HG02763 (cell line): ENCODE measurements at regions not wholly inside any gene's neighbourhood (a gene's known extent, or its start where the extent isn't known, plus 50 kb on each side); places are given as distances from the start of the nearest gene placed in this dataset.

Source experiments
- ATAC-seq: cut with Tn5 transposase; IDR thresholded peaks from one replicate; pipeline ENCODE4 v1.9.1; 2021; ENCODE audit warnings: mild to moderate bottlenecking, moderate library complexity; ENCODE audit not compliant: unreplicated experiment

DNA sequence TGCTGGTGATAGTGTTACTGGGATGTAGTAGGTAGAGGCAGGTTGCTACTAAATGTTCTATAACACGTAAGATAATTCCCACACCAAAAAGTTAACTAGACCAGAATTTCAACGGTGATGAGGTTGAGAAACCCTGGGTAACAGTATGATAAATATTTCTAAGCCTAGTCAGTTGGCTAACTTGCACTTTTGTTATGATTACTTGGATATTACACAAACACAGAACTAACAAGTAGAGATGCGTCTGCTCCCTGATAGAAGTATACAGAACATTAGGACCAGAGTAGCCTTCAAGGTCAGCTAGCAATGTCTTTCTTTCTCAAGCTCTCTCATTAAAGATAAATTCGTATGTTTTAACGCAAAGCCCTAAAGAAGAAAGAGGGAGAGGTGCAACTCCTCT lies 86.2 kb upstream of the FZD8 start:
- no peak for ATAC-seq

DNA sequence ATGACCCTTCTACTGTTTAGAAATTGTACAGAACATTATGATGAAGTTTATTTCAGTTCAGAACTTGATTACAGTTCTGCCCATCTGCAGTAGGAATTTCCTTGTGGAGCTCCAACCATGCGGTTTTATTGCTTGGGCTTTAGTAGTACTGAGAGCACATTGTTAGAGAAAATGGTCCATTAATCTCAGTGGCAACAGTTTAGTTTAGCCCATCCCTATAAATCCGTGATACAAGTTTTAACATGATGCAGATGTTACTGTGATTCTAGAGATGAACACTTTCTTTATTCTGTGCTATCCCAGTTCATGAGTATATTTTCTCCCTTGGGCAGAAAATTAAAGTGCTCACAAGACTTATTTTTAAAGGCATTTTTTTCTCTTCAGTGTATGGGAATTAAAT lies 84.8 kb upstream of the FZD8 start:
- no peak for ATAC-seq

DNA sequence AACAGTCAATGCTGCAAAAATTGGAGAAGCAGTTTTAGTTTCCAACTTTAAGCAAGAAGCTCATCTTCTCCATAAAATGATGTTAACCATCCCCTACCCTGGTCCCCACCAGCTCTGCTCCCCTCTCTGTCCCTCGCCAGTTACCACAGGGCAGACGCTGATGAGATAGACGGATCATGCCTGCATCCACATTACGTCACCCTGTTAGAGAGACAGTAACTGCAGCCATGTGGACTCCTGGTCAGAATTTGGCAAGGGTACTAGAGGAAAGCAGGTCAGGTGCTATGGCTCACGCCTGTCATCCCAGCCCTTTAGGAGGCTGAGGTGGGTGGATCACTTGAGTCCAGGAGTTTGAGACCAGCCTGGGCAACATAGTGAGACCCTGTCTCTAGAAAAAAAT lies 81.9 kb upstream of the FZD8 start:
- ATAC-seq = no peak

DNA sequence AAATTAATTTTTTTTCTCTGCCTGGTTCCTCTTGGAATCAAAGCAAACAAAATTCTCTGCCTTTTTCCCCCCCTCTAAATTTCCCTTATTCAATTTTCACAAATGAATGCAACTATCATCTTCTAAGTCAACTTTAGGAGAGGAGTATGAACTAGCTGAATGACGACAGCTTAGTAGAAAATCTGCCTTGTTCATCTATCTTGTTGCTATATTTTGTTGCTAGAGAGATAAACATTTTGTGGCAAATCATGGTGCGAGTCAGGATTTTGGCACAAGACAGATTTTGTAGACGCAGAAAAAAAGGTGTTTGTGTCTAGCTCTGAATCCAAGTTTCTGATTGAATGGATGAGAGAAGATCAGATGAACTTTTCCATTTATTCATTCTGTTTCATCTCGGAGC lies 81.0 kb upstream of the FZD8 start:
- ATAC-seq = no peak

DNA sequence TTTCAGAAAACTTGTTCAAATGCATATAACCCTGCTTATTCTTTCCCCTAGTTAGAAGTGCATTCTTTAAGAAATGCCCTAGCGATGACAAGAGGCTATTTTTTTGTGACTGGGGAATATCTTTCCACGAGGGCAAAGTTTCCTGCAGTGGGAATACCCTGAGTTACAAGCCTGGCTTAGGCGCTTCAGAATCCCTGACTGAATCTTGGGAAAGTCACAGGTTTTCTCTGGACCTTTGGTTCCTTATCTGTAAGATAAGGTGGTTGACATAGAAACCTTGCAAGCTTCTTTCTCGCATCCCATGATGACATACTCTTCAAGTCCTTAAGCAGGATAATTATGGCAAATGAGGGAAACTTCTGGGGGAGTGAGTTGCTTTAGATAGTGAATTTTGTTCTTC lies 80.5 kb upstream of the FZD8 start:
- no peak for ATAC-seq

DNA sequence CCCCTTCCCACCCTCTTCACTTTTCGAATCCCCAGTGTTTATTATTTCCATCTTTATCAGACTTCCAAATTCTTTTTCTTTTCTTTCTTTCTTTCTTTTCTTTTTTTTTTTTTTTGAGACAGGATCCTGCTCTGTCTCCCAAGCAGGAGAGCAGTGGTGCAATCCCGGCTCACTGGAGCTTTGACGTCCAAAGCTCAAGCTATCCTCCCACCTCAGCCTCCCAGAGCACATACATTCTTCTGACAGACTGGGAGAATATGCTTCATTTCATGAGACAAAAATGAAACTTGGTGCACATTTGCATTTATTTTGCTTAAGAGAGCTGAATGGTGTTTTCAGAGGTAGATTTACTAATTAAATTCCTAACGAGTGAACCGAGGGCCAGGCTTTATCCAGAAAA lies 80.1 kb upstream of the FZD8 start:
- ATAC-seq = no peak

DNA sequence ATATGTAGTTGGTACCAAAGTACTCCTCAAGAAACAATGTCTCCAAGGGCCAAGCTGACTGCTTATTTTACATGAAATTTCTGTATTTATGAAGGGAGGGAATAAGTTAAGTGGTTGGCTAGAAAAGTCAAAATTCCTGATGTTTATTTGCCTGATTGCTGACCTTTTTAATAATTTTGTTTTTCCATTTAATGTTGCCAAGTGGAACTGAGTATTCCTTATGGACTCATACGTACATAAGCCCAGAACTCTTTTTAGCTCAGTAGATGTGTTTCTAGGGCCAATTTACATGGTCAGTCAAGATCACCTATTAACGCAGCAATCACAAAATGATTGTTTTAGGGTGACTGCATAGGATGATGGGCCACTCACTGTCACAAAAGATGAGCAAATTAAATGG lies 78.3 kb upstream of the FZD8 start:
- ATAC-seq = no peak

DNA sequence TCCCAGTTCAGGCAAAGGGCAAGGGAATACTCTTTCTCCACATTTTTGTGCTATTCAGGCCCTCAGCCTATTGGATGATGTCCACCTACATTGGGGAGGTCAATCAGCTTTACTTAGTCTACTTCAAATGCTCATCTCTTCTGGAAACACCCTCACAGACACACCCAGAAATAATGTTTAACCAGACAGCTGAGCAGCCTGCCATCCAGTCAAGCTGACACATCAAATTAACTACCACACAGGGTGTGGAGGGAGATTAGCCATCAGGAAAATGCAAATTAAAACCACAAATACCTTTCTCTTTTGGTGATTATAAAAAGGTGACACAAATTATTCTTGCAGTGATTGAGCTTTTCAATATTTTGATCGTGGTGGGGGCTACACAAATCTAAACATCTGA lies 74.7 kb upstream of the FZD8 start:
- no peak for ATAC-seq

DNA sequence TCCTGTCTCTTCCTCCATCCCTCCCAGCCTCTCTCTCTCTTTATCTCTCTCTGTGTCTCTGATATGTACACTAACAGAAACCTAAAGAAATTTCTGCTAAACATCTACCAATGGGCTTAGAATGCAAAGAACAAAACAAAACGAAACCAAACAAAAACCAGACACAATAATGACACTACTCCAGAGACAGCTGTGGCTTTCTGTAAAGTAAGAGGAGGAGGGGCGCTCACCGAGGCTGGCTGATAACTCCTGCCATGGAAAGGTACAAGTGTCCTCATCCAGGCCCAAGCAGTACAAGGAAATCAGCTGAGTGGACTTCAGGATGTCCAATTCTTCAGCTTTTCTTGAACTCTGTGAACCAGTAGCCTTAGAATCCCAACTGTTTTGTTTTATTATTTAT lies 70.4 kb upstream of the FZD8 start:
- ATAC-seq = no peak

DNA sequence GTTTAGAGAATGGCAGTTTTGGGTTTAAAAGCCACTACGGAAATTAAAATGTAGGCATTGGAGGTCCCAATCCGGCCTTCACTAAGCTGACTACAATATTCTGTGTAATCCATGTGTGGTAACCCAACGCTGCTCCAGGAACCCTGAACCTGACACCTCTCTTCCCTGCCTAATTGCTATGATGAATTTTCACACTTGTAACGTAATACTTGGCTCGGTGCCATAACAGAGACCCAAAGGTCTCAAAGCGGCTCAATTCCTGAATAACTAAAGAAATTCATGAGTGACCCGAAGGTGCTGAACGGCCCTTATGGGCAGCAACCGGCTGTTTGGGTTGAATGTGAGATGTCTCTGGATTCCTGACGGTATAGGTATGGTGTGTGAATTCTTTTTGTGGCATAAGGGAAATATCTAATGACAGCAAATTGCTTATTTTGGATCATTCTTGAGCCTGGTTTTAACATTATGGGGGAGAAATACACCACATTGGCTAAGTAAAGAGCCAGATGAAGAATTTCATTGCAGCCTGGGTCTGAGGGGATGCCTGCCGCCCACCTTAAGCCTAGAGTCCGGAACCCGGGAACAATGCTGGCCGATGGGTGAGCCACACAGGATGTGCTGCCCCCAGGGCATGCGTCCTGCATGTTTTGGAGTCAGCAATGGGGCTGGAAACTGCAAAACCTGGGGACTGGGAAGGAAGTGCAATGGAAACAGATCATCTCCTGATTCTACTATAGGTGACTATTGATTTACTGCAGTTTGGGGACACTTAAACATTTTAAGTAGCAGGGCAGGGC lies 69.7 kb upstream of the FZD8 start:
- no peak for ATAC-seq

DNA sequence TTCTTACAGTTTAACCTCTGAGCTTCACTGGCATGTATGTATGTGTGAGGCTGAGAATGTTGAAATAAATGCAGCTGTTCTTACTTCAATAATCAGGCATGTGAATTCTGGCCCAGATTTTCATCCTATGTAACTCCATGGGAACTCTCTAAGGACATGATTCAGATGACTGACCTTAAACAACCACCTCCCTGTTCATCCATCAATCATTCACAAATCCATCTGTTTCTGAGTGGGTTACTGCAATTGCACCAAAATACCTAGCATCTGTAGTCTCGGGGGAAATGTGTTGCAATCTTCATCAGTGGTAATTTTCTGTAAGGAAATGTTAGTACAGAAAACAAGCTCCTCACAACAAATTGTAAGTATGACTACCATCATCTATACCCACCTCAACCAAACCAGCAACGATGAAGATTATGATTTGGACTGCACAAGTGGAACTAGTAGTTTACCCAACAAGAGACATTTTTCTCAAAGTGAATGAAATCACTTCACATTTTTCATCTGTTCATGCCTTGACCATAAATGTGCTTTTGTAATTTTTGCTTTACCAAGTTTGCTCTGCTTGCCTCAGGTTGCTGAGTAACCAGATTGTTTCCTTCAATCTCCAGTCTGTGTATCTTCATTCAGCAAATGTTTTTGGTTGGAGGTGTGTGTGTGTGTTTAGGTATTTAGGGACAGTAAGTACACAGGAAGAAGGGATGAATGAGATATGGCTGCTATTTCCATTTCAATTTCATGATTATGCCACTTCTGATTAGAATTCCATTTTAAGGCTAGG lies 65.7 kb upstream of the FZD8 start:
- ATAC-seq = no peak

DNA sequence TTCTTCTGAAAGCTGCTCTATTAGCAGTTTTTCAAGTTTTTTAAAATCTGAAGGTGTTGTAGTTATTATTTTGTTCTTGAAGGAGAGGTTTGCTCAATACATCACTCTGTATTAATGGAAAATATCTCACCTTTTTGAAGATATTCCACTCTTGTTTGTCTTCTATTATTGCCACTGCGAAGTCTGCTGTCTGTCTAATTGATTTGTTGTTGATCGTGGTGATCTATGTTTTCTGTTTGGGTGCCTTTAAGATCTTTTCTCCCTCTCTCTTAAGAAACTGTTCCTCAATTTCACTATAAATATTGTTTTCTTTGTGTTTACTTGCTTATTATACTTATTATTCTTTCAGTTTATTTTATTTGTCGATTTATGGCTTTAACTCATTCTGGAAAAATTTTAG lies 64.9 kb upstream of the FZD8 start:
- ATAC-seq = no peak

DNA sequence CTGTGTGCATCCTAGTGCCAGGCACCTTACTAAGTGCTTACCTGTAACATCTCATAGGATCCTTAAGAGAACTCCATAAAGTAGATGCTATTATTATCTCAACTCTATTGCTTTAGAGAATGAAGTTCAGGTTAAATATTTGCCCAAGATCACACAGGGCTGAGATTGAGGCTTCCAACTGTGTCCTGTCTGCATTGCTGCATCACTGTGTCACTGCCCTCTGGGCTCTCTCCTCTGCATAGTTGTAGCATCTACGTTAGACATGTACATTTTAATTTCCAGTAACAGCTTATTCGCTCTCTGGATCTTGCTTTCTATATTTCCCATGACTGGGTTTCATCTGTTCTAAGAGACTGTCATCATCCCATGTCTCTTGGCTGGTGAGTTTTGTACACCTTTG lies 63.6 kb upstream of the FZD8 start:
- ATAC-seq = no peak

DNA sequence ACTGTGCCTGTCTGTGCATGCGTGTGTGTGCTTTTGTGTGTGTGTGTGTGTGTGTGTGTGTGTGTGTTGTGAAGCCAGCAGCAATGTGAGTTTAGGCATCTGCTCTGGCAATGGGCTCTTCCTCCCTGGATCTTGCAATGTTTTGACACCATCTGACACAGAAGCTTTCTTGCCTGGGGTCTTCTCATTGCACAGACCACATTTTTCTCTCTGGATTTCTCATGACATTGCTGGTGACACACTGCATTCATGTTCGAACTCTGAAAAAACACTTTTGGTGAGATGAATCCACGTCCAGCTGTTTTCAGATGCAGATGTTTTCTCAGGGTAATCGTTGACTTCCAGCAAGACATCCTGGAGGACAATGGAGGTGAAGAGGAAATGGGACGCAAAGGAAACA lies 63.0 kb upstream of the FZD8 start:
- no peak for ATAC-seq

DNA sequence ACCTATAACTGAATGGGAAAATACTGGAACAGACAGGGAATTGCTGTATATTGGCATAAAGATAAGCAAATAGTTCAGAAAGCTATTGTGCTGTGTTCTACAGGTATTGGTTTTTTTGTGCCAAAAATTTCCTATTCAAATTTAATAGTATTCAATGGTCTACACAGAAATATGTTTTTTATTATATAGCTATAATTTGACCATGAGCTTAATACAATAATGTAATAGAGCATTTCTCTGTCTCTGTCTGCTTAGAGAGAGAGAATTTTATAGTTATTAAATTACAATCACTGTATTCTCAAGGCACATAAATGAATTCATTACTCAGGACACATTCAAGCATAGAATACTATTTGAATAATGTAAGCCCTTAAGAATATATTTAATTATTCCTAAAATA lies 62.3 kb upstream of the FZD8 start:
- ATAC-seq = no peak

DNA sequence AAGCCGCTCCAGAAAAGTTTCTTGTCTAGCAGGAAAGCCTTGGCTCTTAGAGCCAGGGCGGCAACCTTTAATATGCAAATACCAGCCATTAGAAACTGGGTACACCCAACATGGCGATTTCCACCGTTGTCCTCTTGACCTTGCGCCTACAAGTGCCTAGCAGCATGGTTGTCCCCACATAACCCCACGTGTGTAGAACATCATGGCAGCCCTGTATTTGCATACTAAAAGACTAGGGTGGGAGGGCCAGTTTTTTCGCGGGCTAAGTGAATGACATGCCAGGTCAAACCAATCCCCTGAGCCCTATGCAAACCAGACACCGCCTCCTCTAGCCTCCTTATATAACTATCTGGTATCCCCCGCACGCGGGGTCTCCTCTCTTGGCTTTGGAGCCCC lies 58.4 kb upstream of the FZD8 start:
- no peak for ATAC-seq

DNA sequence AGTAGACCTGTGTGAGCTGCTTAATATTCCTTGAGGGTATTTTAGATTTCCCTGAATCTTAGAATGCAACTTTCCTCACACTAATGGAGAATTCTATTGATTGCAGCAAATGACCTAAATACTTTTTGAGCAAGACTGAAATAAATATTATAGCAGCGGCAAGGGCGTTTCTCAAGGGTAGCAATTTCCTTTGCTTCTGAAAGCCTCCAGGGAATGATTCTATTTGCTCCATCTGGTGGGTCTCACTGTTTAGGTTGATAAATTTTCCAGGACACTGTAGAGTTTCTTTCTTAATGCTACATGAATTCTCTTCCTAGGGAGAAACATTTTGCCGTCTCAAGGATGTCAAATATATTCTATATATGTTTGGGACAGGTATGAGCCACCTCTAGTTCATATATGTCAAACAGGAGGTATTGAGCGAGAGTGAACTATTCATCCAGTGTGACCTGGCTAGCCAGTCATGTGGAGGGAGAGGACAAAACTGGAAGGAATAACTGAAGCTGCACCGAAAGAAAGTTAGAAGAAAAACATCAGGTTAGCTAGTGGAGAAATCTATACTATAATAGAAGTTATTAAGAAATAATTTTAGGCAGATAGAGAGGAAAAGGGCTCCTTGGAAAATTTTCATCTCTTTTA lies 57.9 kb upstream of the FZD8 start:
- no peak for ATAC-seq

DNA sequence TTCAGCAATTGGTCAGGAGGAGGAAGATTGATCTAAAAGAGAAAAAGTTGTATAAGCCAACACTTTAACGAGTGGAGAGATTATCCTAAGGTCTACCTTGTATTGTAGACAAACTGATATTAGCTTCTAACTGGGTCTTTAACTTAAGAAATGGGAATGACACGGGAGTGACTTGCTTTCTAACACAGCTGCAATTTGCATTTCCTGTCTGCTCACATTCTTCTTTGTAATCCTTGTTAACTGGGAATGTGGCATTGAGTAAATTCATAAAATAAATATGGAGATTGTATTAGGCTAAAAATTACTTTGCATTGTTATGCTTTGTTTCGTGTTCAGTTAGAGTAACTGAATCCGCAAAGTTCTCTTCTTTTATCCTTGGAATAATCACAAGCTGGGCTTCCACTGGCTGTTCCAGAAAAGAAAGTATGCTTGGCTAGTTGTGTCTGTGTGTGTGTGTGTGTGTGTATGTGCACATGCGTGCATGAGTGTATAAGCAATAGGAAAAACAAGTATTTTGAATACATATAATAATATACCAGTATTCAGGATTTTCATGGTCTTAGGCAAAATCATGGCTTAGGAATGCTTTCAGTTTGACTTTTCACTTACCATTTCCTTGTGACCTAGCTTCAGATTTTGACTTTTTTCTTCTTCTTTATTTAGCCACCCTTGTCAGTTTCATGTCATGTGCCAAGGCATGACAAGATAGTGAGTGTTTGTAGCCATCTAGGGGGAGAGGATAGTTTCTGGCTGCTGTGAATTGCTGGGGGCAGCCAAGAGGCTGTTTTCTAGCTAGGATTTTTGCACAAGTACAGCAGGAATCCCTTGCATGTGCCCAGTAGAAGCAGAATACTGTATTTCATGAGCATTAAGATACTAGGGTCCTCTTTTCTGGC lies 54.5 kb upstream of the FZD8 start:
- ATAC-seq = no peak

DNA sequence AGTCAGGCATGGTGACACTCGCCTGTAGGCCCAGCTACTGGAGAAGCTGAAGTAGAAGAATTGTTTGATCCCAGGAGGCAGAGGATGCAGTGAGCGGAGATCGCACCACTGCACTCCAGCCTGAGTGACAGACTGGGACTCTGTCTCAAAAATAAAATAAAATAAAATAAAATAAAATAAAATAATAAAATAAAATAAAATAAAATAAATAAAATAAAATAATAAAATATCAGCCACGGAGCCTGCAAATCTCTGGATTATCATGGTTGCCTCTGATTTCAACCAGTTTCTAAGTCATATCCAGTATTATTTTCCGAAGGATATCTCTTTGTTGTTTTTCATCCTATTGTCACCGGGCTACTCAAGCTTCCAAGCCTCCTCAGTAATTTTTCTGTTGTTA lies 51.7 kb upstream of the FZD8 start:
- no peak for ATAC-seq
